GM12892 (cell line): ENCODE measurements at regions not wholly inside any gene's neighbourhood (a gene's known extent, or its start where the extent isn't known, plus 50 kb on each side); places are given as distances from the start of the nearest gene placed in this dataset.

Source experiments
- POLR2A ChIP-seq: IDR thresholded peaks from 2 replicates; pipeline ENCODE4 v1.6.1; 2011; ENCODE audit warnings: low read depth, low read length, control low read depth
- POLR2AphosphoS5 ChIP-seq: IDR thresholded peaks from 2 replicates; pipeline ENCODE4 v1.6.1; 2011; ENCODE audit warnings: low read depth, low read length, control low read depth
- TAF1 ChIP-seq: IDR thresholded peaks from 2 replicates; pipeline ENCODE4 v1.6.1; 2011; ENCODE audit warnings: low read depth, mild to moderate bottlenecking, control low read depth, low read length, borderline replicate concordance

DNA sequence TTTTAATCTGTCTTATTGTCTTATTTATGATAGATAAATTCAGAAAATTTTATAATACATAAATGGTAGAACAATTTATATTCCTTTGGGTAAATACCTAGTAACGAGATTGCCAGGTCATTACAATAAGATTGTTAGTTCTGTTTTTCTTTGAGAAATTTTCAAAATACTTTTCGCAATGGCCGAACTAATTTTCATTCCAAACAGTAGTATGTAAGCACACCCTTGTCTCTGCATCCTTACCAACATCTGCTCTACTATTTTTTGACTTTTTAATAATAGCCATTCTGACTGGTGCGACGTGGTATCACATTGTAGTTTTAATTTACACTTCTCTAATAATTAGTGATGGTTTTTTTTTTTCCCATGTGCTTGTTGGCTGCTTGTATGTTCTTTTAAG lies 351.4 kb upstream of the LUZP2 start:
- TF ChIP-seq POLR2AphosphoS5, result no peak
- no peak for TF ChIP-seq POLR2A
- no peak for TF ChIP-seq TAF1
